ENCODE measurements at regions not wholly inside any gene's neighbourhood (a gene's known extent, or its start where the extent isn't known, plus 50 kb on each side); places are given as distances from the start of the nearest gene placed in this dataset.
A peak's percentile ranks its signal among the peaks of the same experiment; 100 is the strongest.

DNA sequence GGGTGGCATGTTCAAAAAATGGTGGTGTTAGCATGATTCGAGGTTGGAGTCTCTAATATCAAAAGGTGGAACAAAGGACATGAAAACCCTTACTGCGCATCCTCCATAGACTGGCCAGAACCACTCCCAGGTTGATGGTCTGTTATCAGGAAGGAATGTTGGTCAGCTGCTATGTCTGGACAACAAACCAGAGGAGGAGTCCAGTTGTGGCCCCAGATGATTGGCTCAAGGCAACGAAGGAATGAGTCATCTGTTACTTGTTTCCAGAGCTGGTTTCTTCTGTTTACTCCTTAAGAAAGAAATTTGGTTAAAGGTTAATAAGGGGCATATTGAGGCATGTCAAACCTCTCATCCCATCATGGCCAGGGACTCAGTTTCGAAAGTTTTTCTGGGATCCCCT is 56.8 kb upstream of the GRIA4 start:
- peak; percentile 15 for DNase-seq (ENCODE audit: low read depth)

- no peak for DNase-seq (ENCODE audit: low read depth)
These were observed 61.5 kb upstream of the GRIA4 start for GRCh38 chr11:105548359-105548758.

DNA sequence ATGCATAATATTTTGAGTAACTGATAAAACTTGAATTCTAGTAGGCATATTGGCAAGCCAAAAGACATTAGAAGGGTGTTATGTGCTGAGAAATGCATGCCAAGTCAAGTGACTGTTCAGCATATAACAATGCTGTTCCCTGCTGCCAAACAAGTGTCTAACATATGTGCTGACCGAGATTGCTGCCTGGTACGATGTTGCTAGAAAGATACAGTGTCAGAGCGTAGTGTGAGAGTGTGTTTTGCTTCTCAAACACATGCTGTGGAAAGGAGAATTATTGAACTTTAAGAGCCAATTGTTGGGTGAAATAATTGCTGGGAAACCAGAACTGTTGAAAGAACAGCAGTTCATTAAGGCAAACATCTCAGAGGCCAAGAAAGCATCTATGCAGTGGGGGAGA is 71.3 kb upstream of the GRIA4 start:
- DNase-seq (ENCODE audit: low read depth): no peak

DNA sequence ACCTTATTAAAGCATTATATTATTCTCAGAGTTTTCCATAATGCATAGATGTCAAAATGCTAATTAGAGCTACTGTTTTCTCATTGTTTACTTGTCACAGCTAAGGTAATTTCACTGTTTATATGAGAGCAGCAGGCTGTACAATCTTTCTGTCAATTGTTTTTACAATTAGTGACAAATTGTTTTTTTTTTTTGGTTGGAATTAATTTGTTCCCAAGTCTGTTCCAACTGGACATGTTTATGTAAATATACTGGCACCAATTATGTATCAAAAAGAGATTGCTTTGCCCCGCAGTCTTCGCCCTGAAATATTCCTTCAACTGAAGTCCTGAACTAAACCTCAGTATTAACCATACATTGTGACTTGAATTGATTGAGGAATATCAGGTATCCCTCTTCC is 72.3 kb upstream of the GRIA4 start:
- DNase-seq (ENCODE audit: low read depth): no peak

- DNase-seq (ENCODE audit: low read depth): no peak
These were observed 85.6 kb upstream of the GRIA4 start for GRCh38 chr11:105524286-105524685.

DNA sequence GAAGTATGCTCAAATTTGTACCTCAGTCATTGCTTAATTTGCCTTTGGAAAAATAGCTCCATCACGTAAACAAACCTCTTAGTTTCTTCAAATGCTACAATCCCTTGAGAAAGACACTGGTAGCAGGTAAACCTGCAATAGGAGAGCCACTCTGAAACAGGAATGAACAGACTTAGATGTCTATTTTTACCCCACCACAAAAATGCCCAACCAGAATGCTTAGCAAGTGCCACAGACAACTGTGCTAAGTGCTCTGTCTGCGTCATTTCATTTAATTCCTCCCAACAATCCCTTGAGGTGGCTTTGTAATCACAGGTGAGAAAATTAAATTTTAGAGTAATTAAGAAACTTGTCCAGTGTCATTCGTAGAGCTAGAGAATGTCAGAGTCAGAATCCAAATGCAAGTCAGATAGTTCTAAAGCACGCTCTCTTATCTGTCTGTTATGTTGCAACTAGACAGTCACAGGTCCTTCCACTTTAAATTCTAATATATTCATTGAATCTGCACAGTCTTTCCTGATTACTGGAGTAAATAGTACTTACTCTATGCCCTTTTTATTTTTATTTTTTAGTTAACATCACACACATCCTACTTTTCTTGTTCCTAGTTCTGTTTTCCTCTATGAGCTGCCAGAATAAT is 89.0 kb upstream of the GRIA4 start:
- DNase-seq (ENCODE audit: low read depth): no peak

DNA sequence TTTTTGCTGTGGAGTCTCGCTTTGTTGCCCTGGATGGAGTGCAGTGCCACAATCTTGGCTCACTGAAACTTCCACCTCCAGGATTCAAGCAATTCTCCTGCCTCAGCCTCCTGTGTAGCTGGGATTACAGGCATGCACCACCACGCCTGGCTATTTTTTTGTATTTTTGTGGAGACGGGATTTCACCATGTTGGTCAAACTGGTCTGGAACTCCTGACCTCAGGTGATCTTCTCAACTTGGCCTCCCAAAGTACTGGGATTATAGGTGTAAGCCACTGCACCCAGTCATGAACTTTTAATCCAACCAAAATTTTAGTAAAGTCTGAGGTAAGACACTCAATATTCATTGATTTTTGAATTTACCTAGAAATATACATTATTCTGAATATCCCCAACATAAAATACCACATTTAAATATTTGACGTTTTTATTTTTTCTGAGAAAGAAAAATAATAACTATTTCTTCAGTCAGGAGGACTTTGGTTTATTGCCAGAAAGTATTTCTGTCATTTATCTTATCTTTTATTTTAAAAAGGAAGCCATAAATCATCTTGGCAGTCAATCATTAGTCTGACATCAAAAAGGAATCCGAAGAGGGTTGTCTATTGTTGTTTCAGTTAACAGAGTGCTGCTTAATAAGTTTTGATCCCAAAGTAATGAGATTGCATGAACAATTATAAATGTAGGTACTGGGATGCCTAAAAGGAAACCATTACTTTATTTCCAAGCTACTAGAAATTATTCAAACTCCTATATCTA is 102.2 kb upstream of the GRIA4 start:
- no peak for DNase-seq (ENCODE audit: low read depth)

DNA sequence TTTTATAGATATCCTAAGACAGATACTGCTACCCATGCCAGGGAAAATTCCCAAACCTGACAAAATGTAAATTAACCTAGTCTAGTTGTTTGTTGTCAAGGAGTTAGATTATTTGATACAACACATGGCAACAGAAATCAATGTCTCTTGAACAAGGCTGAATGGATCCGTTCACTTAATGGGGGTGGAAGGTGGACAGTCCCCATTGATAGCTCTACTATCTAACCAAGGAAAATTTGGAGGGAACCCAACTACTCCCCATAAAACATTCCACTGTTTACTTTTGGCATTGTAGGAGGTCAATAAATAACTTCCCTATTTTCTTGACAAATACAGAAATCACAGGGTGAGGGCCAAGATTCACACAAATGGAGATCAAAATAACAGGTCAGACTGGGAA is 117.9 kb upstream of the GRIA4 start:
- DNase-seq (ENCODE audit: low read depth): no peak

DNA sequence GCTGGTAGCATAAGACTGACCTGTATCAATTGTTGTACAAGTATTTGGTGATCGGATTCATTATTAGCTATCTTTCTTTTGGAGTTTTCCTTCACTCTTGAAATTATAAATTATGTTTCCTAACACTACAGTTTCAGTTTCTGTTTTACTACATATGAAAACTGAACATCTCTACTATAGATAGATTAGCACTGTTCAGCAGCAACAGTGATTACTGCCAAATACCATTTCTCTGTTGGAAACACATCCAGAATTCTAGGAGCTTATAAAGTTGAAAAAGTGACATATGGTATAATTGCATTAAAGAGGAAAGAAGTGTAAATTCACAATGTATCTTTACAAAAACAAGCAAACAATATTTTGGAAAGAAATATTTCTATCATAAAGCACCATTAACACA is 118.5 kb upstream of the GRIA4 start:
- no peak for DNase-seq (ENCODE audit: low read depth)

DNA sequence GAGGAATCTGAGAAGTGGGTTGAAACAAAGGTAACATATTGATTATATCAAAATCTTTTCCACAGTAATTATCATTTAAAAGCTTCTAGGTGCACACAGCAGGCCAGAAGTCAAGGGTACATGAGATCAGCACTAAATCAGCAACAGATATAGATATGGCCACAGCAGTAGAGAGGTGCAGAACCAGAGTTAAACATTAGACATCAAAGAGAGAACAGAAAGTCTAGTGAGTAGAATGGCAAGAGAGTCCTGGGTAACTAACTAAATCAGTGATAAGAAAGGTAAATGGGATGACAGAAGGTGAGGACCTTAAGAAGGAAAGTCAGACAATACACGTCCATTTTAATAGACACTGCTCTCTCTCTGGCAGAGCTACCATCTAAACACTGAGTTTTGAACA is 119.5 kb upstream of the GRIA4 start:
- no peak for DNase-seq (ENCODE audit: low read depth)

GRCh38 chr11:105489446-105489845 is 120.4 kb upstream of the GRIA4 start:
- DNase-seq (ENCODE audit: low read depth): peak; percentile 8

GRCh38 chr11:105486929-105487328 is 122.9 kb upstream of the GRIA4 start:
- no peak for DNase-seq (ENCODE audit: low read depth)

DNA sequence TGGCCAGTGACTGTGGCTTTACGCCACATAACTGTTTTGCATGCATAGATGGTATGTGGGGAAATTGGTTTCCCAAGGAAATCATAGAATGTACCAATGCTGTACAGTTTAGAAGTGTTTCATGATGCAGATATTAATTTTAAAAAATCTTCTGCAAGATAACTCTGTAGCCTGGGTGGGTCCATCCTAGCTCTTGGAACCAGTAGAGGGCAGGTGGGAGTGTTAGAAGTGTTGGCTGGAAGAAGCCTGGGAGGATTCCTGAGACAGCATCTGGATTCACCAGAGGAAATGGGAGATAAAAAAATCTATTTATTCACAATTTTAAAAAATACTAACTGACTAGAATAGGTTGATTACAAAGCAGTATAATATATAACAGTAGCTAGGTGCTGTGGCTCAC is 139.9 kb upstream of the GRIA4 start:
- no peak for DNase-seq (ENCODE audit: low read depth)

DNA sequence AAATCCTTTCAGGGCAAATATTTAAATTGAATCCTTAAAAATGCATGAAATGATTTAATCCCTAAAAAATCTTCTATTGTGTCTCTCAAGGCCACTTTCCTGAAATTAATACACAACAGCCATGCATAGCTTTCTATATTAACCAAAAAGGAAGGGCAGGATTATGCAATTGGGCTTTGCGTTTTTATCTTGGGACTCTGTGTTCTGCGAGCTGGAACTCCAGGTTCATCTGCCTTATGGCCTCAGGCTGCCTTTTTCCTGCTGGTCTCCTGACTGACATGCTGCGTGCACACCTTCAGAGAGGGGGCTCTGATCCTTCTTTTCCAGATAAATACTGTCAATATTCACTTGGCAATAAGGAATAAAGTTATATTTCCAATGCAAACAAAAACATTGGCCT is 141.7 kb upstream of the GRIA4 start:
- no peak for DNase-seq (ENCODE audit: low read depth)

DNA sequence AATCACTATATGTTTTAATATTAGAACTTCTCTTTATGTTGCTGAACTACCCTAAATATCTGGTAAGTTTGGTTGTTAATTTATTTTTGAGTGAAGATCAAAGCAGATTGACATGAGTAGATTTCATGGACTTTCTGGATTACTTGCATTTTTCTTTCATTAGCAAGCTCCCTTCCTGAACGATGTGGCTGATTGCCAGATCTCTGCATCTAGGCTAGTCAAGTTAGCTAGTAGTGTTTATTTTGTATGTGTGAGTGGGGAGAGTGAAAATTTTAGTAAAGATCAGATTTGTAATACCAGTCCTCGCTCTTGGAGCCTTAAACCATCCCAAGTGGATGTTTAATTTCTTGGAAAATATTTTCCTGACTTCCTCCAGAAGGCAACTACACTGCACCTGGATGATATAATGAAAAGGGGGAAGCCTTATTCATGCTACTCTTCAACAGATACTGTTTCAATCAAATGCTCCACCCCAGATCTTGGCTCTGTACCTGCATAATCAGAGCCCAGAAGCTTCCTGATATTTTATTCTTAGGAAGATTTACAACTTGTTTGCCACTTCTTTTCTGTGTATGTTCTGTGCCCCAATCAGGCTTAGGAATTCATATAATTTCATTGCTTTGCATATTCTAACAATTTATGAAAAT is 143.2 kb upstream of the GRIA4 start:
- DNase-seq (ENCODE audit: low read depth): peak; percentile 18

- no peak for DNase-seq (ENCODE audit: low read depth)
These were observed 151.8 kb upstream of the GRIA4 start for GRCh38 chr11:105458071-105458470.

DNA sequence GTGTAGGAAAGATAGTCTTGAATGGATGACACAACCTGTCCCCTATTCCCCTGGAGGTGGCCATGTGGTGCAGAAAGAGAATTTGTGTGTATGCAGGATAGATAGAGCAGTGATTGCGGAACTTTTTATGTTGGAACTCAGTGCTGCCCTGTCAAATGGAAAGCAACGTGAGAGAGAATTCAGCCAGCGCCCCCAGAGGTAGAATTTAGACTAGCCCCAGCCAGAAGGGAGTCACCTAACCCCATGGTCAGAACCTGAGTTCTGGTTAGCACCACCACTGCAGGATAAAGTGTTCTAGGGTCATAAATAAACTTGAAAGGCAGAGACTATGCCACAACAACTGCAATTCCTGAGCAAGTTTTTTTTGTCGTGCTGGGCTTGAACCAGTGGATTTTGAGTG is 152.9 kb upstream of the GRIA4 start:
- DNase-seq (ENCODE audit: low read depth): peak; percentile 2

DNA sequence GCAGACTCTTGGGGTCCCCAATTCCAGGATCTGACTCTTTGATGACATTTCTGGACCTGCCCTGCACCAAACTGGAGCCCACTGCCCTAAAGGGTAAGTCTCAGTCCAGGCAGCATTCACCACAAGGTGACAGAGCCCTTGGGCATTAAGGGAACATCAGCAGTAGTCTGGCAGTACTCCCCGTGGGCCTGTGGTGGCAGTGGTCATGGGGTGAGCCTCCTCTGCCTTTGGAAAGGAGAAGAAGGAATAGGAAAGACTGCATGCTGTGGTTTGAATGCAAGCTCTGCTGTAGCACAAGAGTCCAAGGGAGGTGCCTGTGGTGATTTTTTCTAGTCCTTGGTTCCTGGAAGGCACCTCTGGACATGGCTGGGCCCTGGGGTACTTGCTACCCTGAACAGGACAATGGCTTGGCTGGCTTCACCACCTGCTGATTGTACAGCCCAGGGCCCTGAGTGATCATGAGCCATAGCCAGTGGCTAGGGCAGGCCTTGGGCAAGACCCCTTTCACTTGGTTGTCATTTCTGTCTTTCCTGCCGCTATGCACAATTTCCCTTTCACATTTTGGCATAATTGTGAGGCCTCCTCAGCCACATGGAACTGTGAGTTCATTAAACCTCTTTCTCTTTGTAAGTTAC is 160.7 kb upstream of the GRIA4 start:
- DNase-seq (ENCODE audit: low read depth): no peak

DNA sequence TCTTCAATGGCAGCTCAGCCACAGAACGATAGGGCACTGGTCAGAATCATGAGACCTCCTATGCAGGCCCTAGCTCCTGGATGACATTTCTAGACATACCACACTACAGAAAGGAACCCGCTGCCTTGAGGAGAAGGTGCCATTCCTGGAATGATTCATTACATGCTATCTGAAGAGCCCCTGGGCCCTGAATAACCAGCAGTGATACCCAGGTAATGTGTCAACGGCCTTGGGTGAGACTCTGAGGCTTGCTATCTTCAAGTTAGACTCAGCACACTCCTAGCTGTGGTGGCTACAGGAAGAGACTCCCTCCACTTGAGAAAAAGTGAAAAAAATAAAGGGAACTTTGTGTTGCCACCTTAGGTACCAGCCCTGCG is 161.2 kb upstream of the GRIA4 start:
- no peak for DNase-seq (ENCODE audit: low read depth)

DNA sequence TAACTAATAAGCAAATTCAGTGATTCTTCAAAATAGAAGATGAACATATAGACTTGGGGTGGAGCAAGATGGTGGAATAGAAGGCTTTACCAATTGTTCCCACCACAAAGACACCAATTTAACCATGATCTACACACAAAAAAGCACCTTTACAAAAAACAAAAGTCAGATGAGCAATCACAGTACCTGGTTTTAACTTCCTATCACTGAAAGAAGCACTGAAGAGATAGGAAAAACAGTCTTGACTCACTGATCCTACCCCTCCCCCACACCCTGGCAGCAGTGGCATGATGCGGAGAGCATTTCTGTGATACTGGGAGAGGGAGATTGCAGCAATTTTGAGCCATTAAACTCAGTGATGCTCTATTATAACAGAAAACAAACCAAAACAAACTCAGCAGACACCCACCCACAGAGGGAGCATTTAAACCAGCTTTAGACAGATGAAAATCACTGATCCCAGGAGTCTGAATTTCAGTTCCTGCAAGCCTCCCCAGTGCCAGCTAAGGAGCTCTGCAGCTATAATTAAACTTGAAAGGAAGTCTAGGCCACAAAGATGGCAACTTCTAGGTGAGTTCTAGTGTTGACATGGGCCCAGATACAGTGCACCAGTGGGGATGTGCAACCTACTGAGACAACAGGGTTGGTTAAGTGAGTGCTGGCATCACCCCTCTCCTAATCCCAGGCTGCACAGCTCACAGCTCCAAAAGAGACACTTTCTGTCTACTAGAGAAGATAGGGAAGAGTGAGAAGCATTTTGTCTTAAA is 161.8 kb upstream of the GRIA4 start:
- no peak for DNase-seq (ENCODE audit: low read depth)

- no peak for DNase-seq (ENCODE audit: low read depth)
These were observed 166.2 kb upstream of the GRIA4 start for GRCh38 chr11:105443623-105444022.

Measured in LHCN-M2 (cell line).